H1 (cell line): ENCODE measurements at regions not wholly inside any gene's neighbourhood (a gene's known extent, or its start where the extent isn't known, plus 50 kb on each side); places are given as distances from the start of the nearest gene placed in this dataset.

Experiments
- CEBPB ChIP-seq: IDR thresholded peaks from 2 replicates; pipeline ENCODE4 v1.6.1; 2012; ENCODE audit warnings: low read depth, low read length
- EP300 ChIP-seq, 2 experiments: IDR thresholded peaks; 1 replicate in 1 of 2; 2 replicates in 1 of 2; pipeline ENCODE4 v1.6.1; 2011 to 2012; ENCODE audit warnings: low read depth in 2 of 2, low read length in 2 of 2, mild to moderate bottlenecking in 2 of 2, borderline replicate concordance in 1 of 2, inconsistent platforms in 1 of 2, moderate library complexity in 1 of 2
- HDAC2 ChIP-seq, 2 experiments: fragments of 300-600 bp in 1 of 2; sonication (generic) in 1 of 2; IDR thresholded peaks; 2 replicates each; pipeline ENCODE4 v1.6.1; 2011 to 2012; ENCODE audit warnings: low read depth in 2 of 2, low read length in 2 of 2, mild to moderate bottlenecking in 2 of 2, moderate library complexity in 2 of 2, borderline replicate concordance in 1 of 2, inconsistent platforms in 1 of 2
- KDM5A ChIP-seq: fragments of 200-600 bp; IDR thresholded peaks from 2 replicates; pipeline ENCODE4 v1.7.1; 2012; ENCODE audit warnings: mild to moderate bottlenecking, low read length, inconsistent platforms, mixed read lengths
- MAFK ChIP-seq: IDR thresholded peaks from 2 replicates; pipeline ENCODE4 v1.6.1; 2012; ENCODE audit warnings: low read depth, mild to moderate bottlenecking, improper control_type of control experiment, low read length
- POLR2AphosphoS5 ChIP-seq: IDR thresholded peaks from 2 replicates; pipeline ENCODE4 v1.6.1; 2011; ENCODE audit warnings: low read depth, low read length
- RAD21 ChIP-seq, 2 experiments: IDR thresholded peaks in 1 of 2; conservative IDR thresholded peaks in 1 of 2; 2 replicates each; pipeline ENCODE4 v1.6.1; 2011; ENCODE audit warnings: low read depth in 2 of 2, low read length in 2 of 2, improper control_type of control experiment in 1 of 2, inconsistent platforms in 1 of 2, mild to moderate bottlenecking in 1 of 2, moderate library complexity in 1 of 2
- SP1 ChIP-seq: IDR thresholded peaks from 2 replicates; pipeline ENCODE4 v1.6.1; 2011; ENCODE audit warnings: low read depth, low read length
- TAF1 ChIP-seq: IDR thresholded peaks from 2 replicates; pipeline ENCODE4 v1.6.1; 2011; ENCODE audit warnings: mild to moderate bottlenecking, low read depth, low read length
- TEAD4 ChIP-seq: IDR thresholded peaks from 2 replicates; pipeline ENCODE4 v1.6.1; 2012; ENCODE audit warnings: low read depth, low read length, inconsistent platforms, mixed read lengths
- TF ChIP-seq, protein P1 (sequence below), 3 experiments: IDR thresholded peaks; 1 replicate in 2 of 3; 2 replicates in 1 of 3; pipeline versions ENCODE4 v1.5.1 to v1.6.1; 2011; ENCODE audit warnings: low read length in 3 of 3, mild to moderate bottlenecking in 3 of 3, inconsistent platforms in 2 of 3, low read depth in 1 of 3, moderate library complexity in 1 of 3; ENCODE audit not compliant: insufficient read depth in 1 of 3; ENCODE audit errors: control extremely low read depth in 1 of 3

DNA sequence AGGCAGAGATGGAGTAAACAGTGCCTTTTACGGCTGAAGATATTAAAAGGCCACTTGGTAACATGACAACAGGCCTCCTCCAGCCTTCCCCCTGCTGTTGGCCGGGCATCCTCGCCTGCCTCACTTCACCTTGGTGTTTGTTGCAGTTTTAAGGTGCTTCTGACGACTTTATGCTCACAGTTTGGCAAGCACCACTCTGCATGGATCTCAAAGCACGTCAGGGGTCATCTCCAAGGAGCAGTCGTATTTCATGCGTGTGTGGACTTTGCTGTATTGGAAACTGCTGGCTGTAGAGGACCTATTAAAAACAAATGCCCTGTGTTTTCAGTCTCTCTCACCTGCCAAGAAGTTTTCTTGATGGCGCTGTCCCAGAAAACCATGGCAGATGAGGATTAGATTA is 483.1 kb downstream of the RPS24 start:
- TF ChIP-seq POLR2AphosphoS5 (no peak), RAD21 (IDR thresholded peaks at IDR 0.05 in 1 of 2, conservative IDR thresholded peaks at IDR 0.05 in 1 of 2; ENCODE audit: low read depth in 2 of 2, low read length in 2 of 2) (no peak), TEAD4 (no peak), TAF1 (no peak), KDM5A (no peak), CEBPB (no peak), HDAC2 (IDR thresholded peaks at IDR 0.05; ENCODE audit: borderline replicate concordance in 1 of 2, low read depth in 2 of 2, low read length in 2 of 2) (no peak), MAFK (no peak), SP1 (no peak), EP300 (IDR thresholded peaks at IDR 0.05; ENCODE audit: borderline replicate concordance in 1 of 2, low read depth in 2 of 2, low read length in 2 of 2) (no peak)
- TF ChIP-seq, protein P1, sequence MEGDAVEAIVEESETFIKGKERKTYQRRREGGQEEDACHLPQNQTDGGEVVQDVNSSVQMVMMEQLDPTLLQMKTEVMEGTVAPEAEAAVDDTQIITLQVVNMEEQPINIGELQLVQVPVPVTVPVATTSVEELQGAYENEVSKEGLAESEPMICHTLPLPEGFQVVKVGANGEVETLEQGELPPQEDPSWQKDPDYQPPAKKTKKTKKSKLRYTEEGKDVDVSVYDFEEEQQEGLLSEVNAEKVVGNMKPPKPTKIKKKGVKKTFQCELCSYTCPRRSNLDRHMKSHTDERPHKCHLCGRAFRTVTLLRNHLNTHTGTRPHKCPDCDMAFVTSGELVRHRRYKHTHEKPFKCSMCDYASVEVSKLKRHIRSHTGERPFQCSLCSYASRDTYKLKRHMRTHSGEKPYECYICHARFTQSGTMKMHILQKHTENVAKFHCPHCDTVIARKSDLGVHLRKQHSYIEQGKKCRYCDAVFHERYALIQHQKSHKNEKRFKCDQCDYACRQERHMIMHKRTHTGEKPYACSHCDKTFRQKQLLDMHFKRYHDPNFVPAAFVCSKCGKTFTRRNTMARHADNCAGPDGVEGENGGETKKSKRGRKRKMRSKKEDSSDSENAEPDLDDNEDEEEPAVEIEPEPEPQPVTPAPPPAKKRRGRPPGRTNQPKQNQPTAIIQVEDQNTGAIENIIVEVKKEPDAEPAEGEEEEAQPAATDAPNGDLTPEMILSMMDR (IDR thresholded peaks at IDR 0.05; ENCODE audit: control extremely low read depth in 1 of 3, insufficient read depth in 1 of 3, low read depth in 1 of 3, low read length in 3 of 3) = no peak
